Upper lobe of left lung (tissue), 6 donors: ENCODE measurements at regions not wholly inside any gene's neighbourhood (a gene's known extent, or its start where the extent isn't known, plus 50 kb on each side); places are given as distances from the start of the nearest gene placed in this dataset.

Experiments used
- ATAC-seq, 2 donors: fragments of 200-7000 bp; cut with Tn5 transposase; one replicate each; pipeline ENCODE4 v1.9.1; 2022; ENCODE audit warnings: mild to moderate bottlenecking in 2 of 2, moderate library complexity in 2 of 2; ENCODE audit not compliant: low FRiP score in 2 of 2
- DNase-seq, 2 donors: peaks; one replicate each; pipeline ENCODE4 v3.0.0-alpha.2; 2019 to 2020
- H3K27ac ChIP-seq, 4 donors: fragments of 200-600 bp; sonication (generic); one replicate each; pipeline ENCODE4 v1.5.1; 2016 to 2019
- H3K27me3 ChIP-seq, 4 donors: fragments of 200-600 bp; sonication (generic); one replicate each; pipeline ENCODE4 v1.5.1; 2017 to 2019
- H3K36me3 ChIP-seq, 4 donors: fragments of 200-600 bp; sonication (generic); one replicate each; pipeline ENCODE4 v1.5.1; 2016 to 2019
- H3K4me1 ChIP-seq, 4 donors: fragments of 200-600 bp; sonication (generic); one replicate each; pipeline ENCODE4 v1.5.1; 2018 to 2019
- H3K4me3 ChIP-seq, 4 donors: fragments of 200-600 bp; sonication (generic); one replicate each; pipeline ENCODE4 v1.5.1; 2017 to 2019; ENCODE audit warnings: mild to moderate bottlenecking in 2 of 4, moderate library complexity in 1 of 4
- H3K9me3 ChIP-seq, 4 donors: fragments of 200-600 bp; sonication (generic); one replicate each; pipeline ENCODE4 v1.5.1; 2018 to 2019
- EP300 ChIP-seq, 4 donors: sonication (generic); formaldehyde crosslinking; IDR thresholded peaks; one replicate each; pipeline ENCODE4 v1.5.1; 2017; ENCODE audit warnings: antibody characterized with exemption in 4 of 4, control low read depth in 2 of 4
- POLR2A ChIP-seq, 4 donors: fragments of 450-650 bp; IDR thresholded peaks; one replicate each; pipeline ENCODE4 v1.5.1; 2016 to 2017; ENCODE audit warnings: antibody characterized with exemption in 4 of 4, mild to moderate bottlenecking in 2 of 4
- POLR2AphosphoS5 ChIP-seq, 2 donors: sonication (generic); formaldehyde crosslinking; IDR thresholded peaks; one replicate each; pipeline ENCODE4 v1.5.1; 2017; ENCODE audit warnings: antibody characterized with exemption in 2 of 2
- WGBS, 2 donors: methylation state at CpG; one replicate each; pipeline ENCODE4 v1.1.5; 2017 to 2018; 5-methylcytosine and 5-hydroxymethylcytosine counted together
- TF ChIP-seq, protein P1 (sequence below), 6 experiments: fragments of 450-650 bp in 4 of 6; fragments of 200-600 bp in 2 of 6; sonication (generic) in 2 of 6; IDR thresholded peaks; one replicate each; pipeline ENCODE4 v1.5.1; 2016 to 2019; ENCODE audit warnings: antibody characterized with exemption in 6 of 6
- donor health status: DM: no; HTN: no; CAD: no; lungs with moderate emphysema.
- donor health status: DM: no; HTN: yes; CAD: no; lungs with severe emphysema.

DNA sequence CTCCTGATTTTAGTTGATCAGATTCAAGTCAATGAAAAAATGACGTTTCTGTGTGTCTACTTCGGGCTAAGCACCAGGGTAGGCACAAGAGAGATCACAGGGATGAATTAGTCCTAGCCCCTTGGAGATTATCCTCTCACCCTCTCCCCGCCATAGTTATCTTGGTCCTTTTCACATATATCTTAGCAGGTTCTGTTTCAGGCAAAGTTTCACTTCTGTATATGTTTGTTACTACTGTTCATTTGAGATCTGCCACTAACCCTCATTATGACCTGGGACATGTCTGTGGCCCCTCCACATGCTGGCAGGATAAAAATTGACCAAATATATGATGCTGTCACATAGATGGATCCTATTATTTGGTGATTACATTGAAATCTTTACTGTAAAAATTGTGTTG is 186.1 kb downstream of the AASDHPPT start:
- Histone ChIP-seq H3K36me3 (no peaks in the 10 kb centered on the region), H3K9me3 (peaks cover 0 to 4% (median 0%) of the 10 kb centered on the region in 4 donors), H3K4me1 (no peaks in the 10 kb centered on the region), H3K27ac (no peak overlapping the region), H3K4me3 (no peak overlapping the region), H3K27me3 (no peaks in the 10 kb centered on the region)
- no peak for DNase-seq
- ATAC-seq, result no peak
- no peak for TF ChIP-seq POLR2AphosphoS5 (IDR thresholded peaks at IDR 0.05)
- no peak for TF ChIP-seq EP300 (IDR thresholded peaks at IDR 0.05)
- TF ChIP-seq, protein P1, sequence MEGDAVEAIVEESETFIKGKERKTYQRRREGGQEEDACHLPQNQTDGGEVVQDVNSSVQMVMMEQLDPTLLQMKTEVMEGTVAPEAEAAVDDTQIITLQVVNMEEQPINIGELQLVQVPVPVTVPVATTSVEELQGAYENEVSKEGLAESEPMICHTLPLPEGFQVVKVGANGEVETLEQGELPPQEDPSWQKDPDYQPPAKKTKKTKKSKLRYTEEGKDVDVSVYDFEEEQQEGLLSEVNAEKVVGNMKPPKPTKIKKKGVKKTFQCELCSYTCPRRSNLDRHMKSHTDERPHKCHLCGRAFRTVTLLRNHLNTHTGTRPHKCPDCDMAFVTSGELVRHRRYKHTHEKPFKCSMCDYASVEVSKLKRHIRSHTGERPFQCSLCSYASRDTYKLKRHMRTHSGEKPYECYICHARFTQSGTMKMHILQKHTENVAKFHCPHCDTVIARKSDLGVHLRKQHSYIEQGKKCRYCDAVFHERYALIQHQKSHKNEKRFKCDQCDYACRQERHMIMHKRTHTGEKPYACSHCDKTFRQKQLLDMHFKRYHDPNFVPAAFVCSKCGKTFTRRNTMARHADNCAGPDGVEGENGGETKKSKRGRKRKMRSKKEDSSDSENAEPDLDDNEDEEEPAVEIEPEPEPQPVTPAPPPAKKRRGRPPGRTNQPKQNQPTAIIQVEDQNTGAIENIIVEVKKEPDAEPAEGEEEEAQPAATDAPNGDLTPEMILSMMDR (IDR thresholded peaks at IDR 0.05), result no peak
- TF ChIP-seq POLR2A (IDR thresholded peaks at IDR 0.05), result no peak
- 82% methylated on average over 3 of the region's 3 CpGs for WGBS, 2 donors

DNA sequence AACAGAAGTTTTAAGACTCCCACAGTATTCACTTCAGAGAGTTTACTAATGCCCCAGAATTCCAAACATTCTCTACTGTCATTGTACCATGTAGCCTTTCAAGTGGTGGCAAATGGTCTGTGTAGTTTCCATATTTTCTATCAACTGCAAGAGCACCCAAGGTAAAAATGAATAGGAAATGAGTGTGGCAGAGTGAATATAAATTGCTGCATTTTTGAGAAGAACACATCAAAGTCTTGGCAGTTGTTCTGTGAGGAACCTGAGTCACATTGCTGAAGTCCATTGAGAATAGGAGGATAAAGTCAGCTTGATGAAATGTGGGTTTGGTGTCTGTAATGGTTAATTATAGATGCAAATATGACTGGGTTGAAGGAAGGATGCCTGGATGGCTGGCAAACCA is 193.6 kb downstream of the AASDHPPT start:
- no peak for DNase-seq
- Histone ChIP-seq H3K36me3 (no peaks in the 10 kb centered on the region), H3K27ac (no peak overlapping the region), H3K4me3 (no peak overlapping the region), H3K27me3 (no peaks in the 10 kb centered on the region), H3K4me1 (no peaks in the 10 kb centered on the region), H3K9me3 (peaks cover 0 to 4% (median 0%) of the 10 kb centered on the region in 4 donors)
- no peak for ATAC-seq
- TF ChIP-seq EP300 (IDR thresholded peaks at IDR 0.05) (no peak), POLR2A (IDR thresholded peaks at IDR 0.05) (no peak), POLR2AphosphoS5 (IDR thresholded peaks at IDR 0.05) (no peak)
- TF ChIP-seq, protein P1 (IDR thresholded peaks at IDR 0.05), result no peak

DNA sequence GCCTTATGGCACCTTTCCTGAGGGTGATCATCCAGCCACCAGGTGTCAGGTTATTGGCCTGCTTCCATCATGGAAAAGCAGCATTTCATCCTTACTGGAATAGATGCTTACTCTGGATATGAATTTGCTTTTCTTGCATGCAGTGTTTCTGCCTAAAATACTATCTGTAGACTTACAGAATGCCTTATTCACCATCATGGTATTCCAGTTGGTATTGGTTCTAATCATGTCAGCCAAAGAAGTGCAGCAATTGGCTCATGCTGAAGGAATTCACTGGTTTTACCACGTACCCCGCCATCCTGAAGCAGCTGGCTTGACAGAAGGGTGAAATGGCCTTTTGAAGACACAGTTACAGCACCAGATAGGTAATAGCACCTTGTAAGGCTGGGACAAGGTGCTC is 194.2 kb downstream of the AASDHPPT start:
- no peaks in the 10 kb centered on the region for H3K4me1 ChIP-seq
- ATAC-seq (no peak), DNase-seq (no peak)
- no peak for TF ChIP-seq POLR2AphosphoS5 (IDR thresholded peaks at IDR 0.05)
- no peak for TF ChIP-seq POLR2A (IDR thresholded peaks at IDR 0.05)
- TF ChIP-seq, protein P1 (IDR thresholded peaks at IDR 0.05), result no peak
- no peak for TF ChIP-seq EP300 (IDR thresholded peaks at IDR 0.05)
- H3K9me3 ChIP-seq, result peaks cover 0 to 4% (median 0%) of the 10 kb centered on the region in 4 donors
- no peaks in the 10 kb centered on the region for H3K27me3 ChIP-seq
- H3K36me3 ChIP-seq, result no peaks in the 10 kb centered on the region
- no peak overlapping the region for H3K27ac ChIP-seq
- H3K4me3 ChIP-seq, result no peak overlapping the region
- WGBS, 2 donors, result 95 to 98% methylated on average over 2 of the region's 2 CpGs

DNA sequence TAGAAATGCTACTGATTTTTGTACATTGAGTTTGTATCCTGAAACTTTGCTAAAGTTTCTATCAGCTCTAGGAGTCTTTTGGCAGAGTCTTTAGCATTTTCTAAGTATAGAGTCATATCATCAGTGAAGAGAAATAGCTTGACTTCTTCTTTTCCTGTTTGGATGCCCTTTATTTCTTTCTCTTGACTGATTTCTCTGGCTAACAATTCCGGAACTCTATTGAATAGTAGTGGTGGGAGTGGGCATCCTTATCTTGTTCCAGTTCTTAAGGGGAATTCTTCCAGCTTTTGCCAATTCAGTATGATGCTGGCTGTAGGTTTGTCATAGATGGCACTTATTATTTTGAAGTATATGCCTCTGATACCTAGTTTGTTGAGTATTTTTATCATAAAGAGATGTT is 197.7 kb downstream of the AASDHPPT start:
- TF ChIP-seq POLR2AphosphoS5 (IDR thresholded peaks at IDR 0.05) (no peak), POLR2A (IDR thresholded peaks at IDR 0.05) (no peak), EP300 (IDR thresholded peaks at IDR 0.05) (no peak)
- TF ChIP-seq, protein P1 (IDR thresholded peaks at IDR 0.05), result no peak
- no peak for DNase-seq
- Histone ChIP-seq H3K4me3 (no peak overlapping the region), H3K36me3 (no peaks in the 10 kb centered on the region), H3K9me3 (no peaks in the 10 kb centered on the region), H3K27ac (no peak overlapping the region), H3K4me1 (no peaks in the 10 kb centered on the region), H3K27me3 (no peaks in the 10 kb centered on the region)
- ATAC-seq, result no peak
- WGBS, 2 donors, result 61 to 63% methylated on average over 1 of the region's 1 CpG

DNA sequence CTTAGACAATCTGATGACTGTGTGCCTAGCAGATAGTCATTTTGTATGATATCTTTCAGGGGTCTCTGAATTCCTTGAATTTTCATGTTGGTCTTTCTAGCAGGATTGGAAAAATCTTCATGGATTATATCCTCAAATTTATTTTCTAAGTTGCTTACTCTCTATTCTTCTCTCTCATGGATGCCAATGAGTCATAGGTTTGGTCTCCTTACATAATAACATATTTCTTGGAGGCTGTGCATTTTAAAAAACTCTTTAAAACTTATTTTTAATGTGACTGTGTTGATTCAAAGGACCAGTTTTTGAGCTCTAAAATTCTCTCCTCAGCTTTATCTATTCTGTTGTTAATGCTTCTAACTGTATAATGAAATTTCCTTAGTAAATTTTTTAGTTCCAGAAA is 198.7 kb downstream of the AASDHPPT start:
- Histone ChIP-seq H3K9me3 (no peaks in the 10 kb centered on the region), H3K36me3 (no peaks in the 10 kb centered on the region), H3K4me3 (no peak overlapping the region), H3K27me3 (no peaks in the 10 kb centered on the region), H3K27ac (no peak overlapping the region), H3K4me1 (no peaks in the 10 kb centered on the region)
- TF ChIP-seq, protein P1 (IDR thresholded peaks at IDR 0.05), result no peak
- no peak for TF ChIP-seq POLR2A (IDR thresholded peaks at IDR 0.05)
- TF ChIP-seq EP300 (IDR thresholded peaks at IDR 0.05), result no peak
- ATAC-seq (no peak), DNase-seq (no peak)
